OCI-LY1 (cell line): ENCODE measurements at regions not wholly inside any gene's neighbourhood (a gene's known extent, or its start where the extent isn't known, plus 50 kb on each side); places are given as distances from the start of the nearest gene placed in this dataset.

Source experiments
- H2AFZ ChIP-seq: fragments of 200-600 bp; sonication (generic), shearing (Covaris generic); 2 replicates; pipeline ENCODE4 v1.6.0; 2014; ENCODE audit warnings: antibody characterized with exemption, mild to moderate bottlenecking, low read length
- H3F3A ChIP-seq: fragments of 200-600 bp; sonication (generic), shearing (Covaris generic); 2 replicates; pipeline ENCODE4 v1.6.0; 2014; ENCODE audit warnings: mild to moderate bottlenecking, antibody characterized with exemption, low read length, moderate library complexity; ENCODE audit not compliant: insufficient read depth
- H3K27ac ChIP-seq: fragments of 200-600 bp; sonication (generic); 2 replicates; pipeline ENCODE4 v1.5.1; 2014; ENCODE audit warnings: low read length, mixed run types, mild to moderate bottlenecking, low read depth; ENCODE audit not compliant: poor library complexity, severe bottlenecking
- H3K27me3 ChIP-seq: fragments of 200-600 bp; sonication (generic); 2 replicates; pipeline ENCODE4 v1.6.0; 2014; ENCODE audit warnings: antibody characterized with exemption, mild to moderate bottlenecking, low read length, moderate library complexity; ENCODE audit not compliant: insufficient read depth
- H3K36me3 ChIP-seq: fragments of 200-600 bp; sonication (generic); 2 replicates; pipeline ENCODE4 v1.6.1; 2014; ENCODE audit warnings: mild to moderate bottlenecking, antibody characterized with exemption, low read length, moderate library complexity, mixed read lengths; ENCODE audit not compliant: insufficient read depth
- H3K4me1 ChIP-seq: fragments of 200-600 bp; sonication (generic); 2 replicates; pipeline ENCODE4 v1.5.1; 2014; ENCODE audit warnings: mild to moderate bottlenecking, low read length, moderate library complexity; ENCODE audit not compliant: insufficient read depth, severe bottlenecking
- H3K4me2 ChIP-seq: fragments of 200-600 bp; sonication (generic), shearing (Covaris generic); 2 replicates; pipeline ENCODE4 v1.6.1; 2014; ENCODE audit warnings: low read length
- H3K4me3 ChIP-seq: fragments of 200-600 bp; sonication (generic); 2 replicates; pipeline ENCODE4 v1.5.1; 2014; ENCODE audit warnings: low read length, low read depth, mild to moderate bottlenecking, mixed read lengths; ENCODE audit not compliant: poor library complexity, severe bottlenecking
- H3K79me2 ChIP-seq: fragments of 200-600 bp; shearing (Covaris generic); 2 replicates; pipeline ENCODE4 v1.6.1; 2016; ENCODE audit warnings: mixed run types, low read length, mixed read lengths; ENCODE audit not compliant: insufficient read depth
- H3K9ac ChIP-seq: fragments of 200-600 bp; sonication (generic), shearing (Covaris generic); 2 replicates; pipeline ENCODE4 v1.6.1; 2014; ENCODE audit warnings: mild to moderate bottlenecking, low read length, mixed read lengths
- H3K9me2 ChIP-seq: fragments of 200-600 bp; sonication (generic), shearing (Covaris generic); 2 replicates; pipeline ENCODE4 v1.6.1; 2014; ENCODE audit warnings: low read depth, mild to moderate bottlenecking, low read length, mixed read lengths
- H3K9me3 ChIP-seq: fragments of 200-600 bp; shearing (Covaris generic); 2 replicates; pipeline ENCODE4 v1.6.1; 2014; ENCODE audit warnings: low read length, mixed read lengths
- H4K20me1 ChIP-seq: fragments of 200-600 bp; sonication (generic), shearing (Covaris generic); 2 replicates; pipeline ENCODE4 v1.6.0; 2016; ENCODE audit warnings: mild to moderate bottlenecking, low read length; ENCODE audit not compliant: insufficient read depth
- CTCF ChIP-seq: fragments of 200-600 bp; sonication (generic), shearing (Covaris generic); IDR thresholded peaks from 2 replicates; pipeline ENCODE4 v1.5.1; 2017; ENCODE audit warnings: mild to moderate bottlenecking, antibody characterized with exemption, low read length, moderate library complexity, mixed read lengths
- EZH2 ChIP-seq: fragments of 200-600 bp; sonication (generic), shearing (Covaris generic); IDR thresholded peaks from 2 replicates; pipeline ENCODE4 v1.8.0; 2017; ENCODE audit warnings: borderline replicate concordance, mixed run types, mild to moderate bottlenecking, antibody characterized with exemption, low read length, moderate library complexity, mixed read lengths

- Histone ChIP-seq H3K9ac (no peak overlapping the region), H3K9me2 (no peaks in the 10 kb centered on the region), H3K4me2 (no peak overlapping the region), H3K4me1 (no peaks in the 10 kb centered on the region), H3K4me3 (no peak overlapping the region), H3K27me3 (no peaks in the 10 kb centered on the region), H3F3A (no peaks in the 10 kb centered on the region), H2AFZ (no peak overlapping the region), H3K9me3 (no peaks in the 10 kb centered on the region), H3K27ac (no peak overlapping the region), H4K20me1 (no peaks in the 10 kb centered on the region), H3K79me2 (no peaks in the 10 kb centered on the region), H3K36me3 (no peaks in the 10 kb centered on the region)
- TF ChIP-seq CTCF (no peak), EZH2 (no peak)
Observed at GRCh38 chr4:181662383-181662782, 580.8 kb upstream of the TENM3 start.

- H3K9me2 ChIP-seq: no peaks in the 10 kb centered on the region
- H3K9ac ChIP-seq: no peak overlapping the region
- H3K9me3 ChIP-seq: no peaks in the 10 kb centered on the region
- H3K27ac ChIP-seq: no peak overlapping the region
- H3K4me3 ChIP-seq: no peak overlapping the region
- H4K20me1 ChIP-seq: no peaks in the 10 kb centered on the region
- H3K4me2 ChIP-seq: no peak overlapping the region
- no peak for TF ChIP-seq EZH2
- TF ChIP-seq CTCF: no peak
- H3F3A ChIP-seq: no peaks in the 10 kb centered on the region
- no peaks in the 10 kb centered on the region for H3K36me3 ChIP-seq
- no peak overlapping the region for H2AFZ ChIP-seq
- no peaks in the 10 kb centered on the region for H3K4me1 ChIP-seq
- no peaks in the 10 kb centered on the region for H3K79me2 ChIP-seq
- H3K27me3 ChIP-seq: no peaks in the 10 kb centered on the region
Observed at GRCh38 chr4:181670506-181670905, 572.7 kb upstream of the TENM3 start.

- Histone ChIP-seq H3K36me3 (no peaks in the 10 kb centered on the region), H2AFZ (no peak overlapping the region), H3K27me3 (no peaks in the 10 kb centered on the region), H3K9ac (no peak overlapping the region), H3K27ac (no peak overlapping the region), H3K9me3 (no peaks in the 10 kb centered on the region), H3K4me3 (no peak overlapping the region), H3K4me2 (no peak overlapping the region), H3K4me1 (no peaks in the 10 kb centered on the region), H3F3A (no peaks in the 10 kb centered on the region), H3K79me2 (no peaks in the 10 kb centered on the region), H3K9me2 (no peaks in the 10 kb centered on the region), H4K20me1 (no peaks in the 10 kb centered on the region)
- no peak for TF ChIP-seq CTCF
Observed at GRCh38 chr4:181671672-181672071, 571.5 kb upstream of the TENM3 start.
